ENCODE measurements at regions not wholly inside any gene's neighbourhood (a gene's known extent, or its start where the extent isn't known, plus 50 kb on each side); places are given as distances from the start of the nearest gene placed in this dataset.

DNA sequence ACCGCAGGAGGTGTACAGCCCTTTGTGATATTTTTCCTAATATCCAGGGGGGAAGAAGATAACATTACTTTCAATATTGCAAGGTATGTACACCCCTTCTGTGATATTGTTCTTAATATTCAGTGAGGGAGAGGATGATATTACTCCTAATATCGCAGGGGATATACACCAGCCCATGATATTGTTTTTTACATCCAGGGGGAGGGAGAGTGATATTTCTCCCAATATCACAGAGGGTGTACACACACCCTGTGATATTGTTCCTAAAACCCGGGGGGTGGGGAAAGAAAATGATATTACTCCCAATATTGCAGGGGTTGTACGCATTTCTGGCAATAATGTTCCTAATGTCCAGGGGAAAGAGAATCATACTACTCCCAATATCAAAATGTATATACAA lies 58.0 kb upstream of the SLC25A48 start:
- no peaks in the 10 kb centered on the region for H3K4me1 ChIP-seq (ENCODE audit: control insufficient read depth, insufficient read depth, low read length)
- in situ Hi-C loops (cut with MboI) = no loop called here
- BruUV-seq (replicated peaks) = no TSS peak
- no peaks in the 10 kb centered on the region for H3K27me3 ChIP-seq (replicated peaks in 1 of 2; ENCODE audit: control insufficient read depth in 2 of 2, insufficient read depth in 2 of 2, low read length in 1 of 2)
- no peak overlapping the region for H3K27ac ChIP-seq (ENCODE audit: control insufficient read depth, insufficient read depth)
- WGBS (ENCODE audit: insufficient coverage, insufficient replicate concordance, low lambda C conversion rate, missing lambda C conversion rate) = 36% methylated on average over 4 of the region's 4 CpGs
- SMC1A ChIA-PET (ENCODE audit: uncharacterized antibody, unreplicated experiment) = no interaction called here
- intact Hi-C loops (cut with micrococcal nuclease; ENCODE audit: unreplicated experiment) = no loop called here
- H3K36me3 ChIP-seq (ENCODE audit: control insufficient read depth in 2 of 2, insufficient read depth in 2 of 2, low read length in 1 of 2) = no peaks in the 10 kb centered on the region
- H3K9ac ChIP-seq (ENCODE audit: control insufficient read depth, insufficient read depth, low read length) = no peak overlapping the region
- RAD21 ChIA-PET (ENCODE audit: unreplicated experiment) = no interaction called here
- FAIRE-seq (no peak), ATAC-seq (no peak), DNase-seq (ENCODE audit: low read depth, low spot score) (no peak)
- no peak overlapping the region for H2AFZ ChIP-seq (ENCODE audit: control insufficient read depth, low read depth, low read length)
- H3K9me3 ChIP-seq (replicated peaks; ENCODE audit: control insufficient read depth, insufficient read depth, low read length) = no peaks in the 10 kb centered on the region
- H3K79me2 ChIP-seq (ENCODE audit: control insufficient read depth, insufficient read depth, low read length) = no peaks in the 10 kb centered on the region
- no peak overlapping the region for H3K4me2 ChIP-seq (ENCODE audit: control insufficient read depth, insufficient read depth)
- no peak overlapping the region for H3K4me3 ChIP-seq
- H4K20me1 ChIP-seq (ENCODE audit: control insufficient read depth, insufficient read depth) = no peaks in the 10 kb centered on the region
- POLR2A ChIA-PET = no interaction called here
- CTCF ChIA-PET = no interaction called here
- TF ChIP-seq EZH2 (IDR thresholded peaks at IDR 0.05; ENCODE audit: borderline replicate concordance, control insufficient read depth, low read depth, low read length) (no peak), MTA3 (IDR thresholded peaks at IDR 0.05; ENCODE audit: borderline replicate concordance, low read length) (no peak), POLR2A (IDR thresholded peaks at IDR 0.05; ENCODE audit: low read depth, low read length) (no peak), SMARCA5 (IDR thresholded peaks at IDR 0.05) (no peak), NR2F1 (conservative IDR thresholded peaks at IDR 0.05) (no peak), RBBP5 (conservative IDR thresholded peaks at IDR 0.05) (no peak), POLR2AphosphoS2 (IDR thresholded peaks at IDR 0.05; ENCODE audit: low read depth, low read length) (no peak), WRNIP1 (IDR thresholded peaks at IDR 0.05; ENCODE audit: borderline replicate concordance, low read depth, low read length) (no peak), TBL1XR1 (IDR thresholded peaks at IDR 0.05; ENCODE audit: low read depth, low read length) (no peak)
- TF ChIP-seq, protein P1, sequence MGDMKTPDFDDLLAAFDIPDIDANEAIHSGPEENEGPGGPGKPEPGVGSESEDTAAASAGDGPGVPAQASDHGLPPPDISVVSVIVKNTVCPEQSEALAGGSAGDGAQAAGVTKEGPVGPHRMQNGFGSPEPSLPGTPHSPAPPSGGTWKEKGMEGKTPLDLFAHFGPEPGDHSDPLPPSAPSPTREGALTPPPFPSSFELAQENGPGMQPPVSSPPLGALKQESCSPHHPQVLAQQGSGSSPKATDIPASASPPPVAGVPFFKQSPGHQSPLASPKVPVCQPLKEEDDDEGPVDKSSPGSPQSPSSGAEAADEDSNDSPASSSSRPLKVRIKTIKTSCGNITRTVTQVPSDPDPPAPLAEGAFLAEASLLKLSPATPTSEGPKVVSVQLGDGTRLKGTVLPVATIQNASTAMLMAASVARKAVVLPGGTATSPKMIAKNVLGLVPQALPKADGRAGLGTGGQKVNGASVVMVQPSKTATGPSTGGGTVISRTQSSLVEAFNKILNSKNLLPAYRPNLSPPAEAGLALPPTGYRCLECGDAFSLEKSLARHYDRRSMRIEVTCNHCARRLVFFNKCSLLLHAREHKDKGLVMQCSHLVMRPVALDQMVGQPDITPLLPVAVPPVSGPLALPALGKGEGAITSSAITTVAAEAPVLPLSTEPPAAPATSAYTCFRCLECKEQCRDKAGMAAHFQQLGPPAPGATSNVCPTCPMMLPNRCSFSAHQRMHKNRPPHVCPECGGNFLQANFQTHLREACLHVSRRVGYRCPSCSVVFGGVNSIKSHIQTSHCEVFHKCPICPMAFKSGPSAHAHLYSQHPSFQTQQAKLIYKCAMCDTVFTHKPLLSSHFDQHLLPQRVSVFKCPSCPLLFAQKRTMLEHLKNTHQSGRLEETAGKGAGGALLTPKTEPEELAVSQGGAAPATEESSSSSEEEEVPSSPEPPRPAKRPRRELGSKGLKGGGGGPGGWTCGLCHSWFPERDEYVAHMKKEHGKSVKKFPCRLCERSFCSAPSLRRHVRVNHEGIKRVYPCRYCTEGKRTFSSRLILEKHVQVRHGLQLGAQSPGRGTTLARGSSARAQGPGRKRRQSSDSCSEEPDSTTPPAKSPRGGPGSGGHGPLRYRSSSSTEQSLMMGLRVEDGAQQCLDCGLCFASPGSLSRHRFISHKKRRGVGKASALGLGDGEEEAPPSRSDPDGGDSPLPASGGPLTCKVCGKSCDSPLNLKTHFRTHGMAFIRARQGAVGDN (IDR thresholded peaks at IDR 0.05) = no peak
- TF ChIP-seq, protein P2, sequence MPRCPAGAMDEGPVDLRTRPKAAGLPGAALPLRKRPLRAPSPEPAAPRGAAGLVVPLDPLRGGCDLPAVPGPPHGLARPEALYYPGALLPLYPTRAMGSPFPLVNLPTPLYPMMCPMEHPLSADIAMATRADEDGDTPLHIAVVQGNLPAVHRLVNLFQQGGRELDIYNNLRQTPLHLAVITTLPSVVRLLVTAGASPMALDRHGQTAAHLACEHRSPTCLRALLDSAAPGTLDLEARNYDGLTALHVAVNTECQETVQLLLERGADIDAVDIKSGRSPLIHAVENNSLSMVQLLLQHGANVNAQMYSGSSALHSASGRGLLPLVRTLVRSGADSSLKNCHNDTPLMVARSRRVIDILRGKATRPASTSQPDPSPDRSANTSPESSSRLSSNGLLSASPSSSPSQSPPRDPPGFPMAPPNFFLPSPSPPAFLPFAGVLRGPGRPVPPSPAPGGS (IDR thresholded peaks at IDR 0.05; ENCODE audit: borderline replicate concordance, insufficient read depth, low read depth, low read length, poor library complexity, severe bottlenecking) = no peak
- TF ChIP-seq, protein P3, sequence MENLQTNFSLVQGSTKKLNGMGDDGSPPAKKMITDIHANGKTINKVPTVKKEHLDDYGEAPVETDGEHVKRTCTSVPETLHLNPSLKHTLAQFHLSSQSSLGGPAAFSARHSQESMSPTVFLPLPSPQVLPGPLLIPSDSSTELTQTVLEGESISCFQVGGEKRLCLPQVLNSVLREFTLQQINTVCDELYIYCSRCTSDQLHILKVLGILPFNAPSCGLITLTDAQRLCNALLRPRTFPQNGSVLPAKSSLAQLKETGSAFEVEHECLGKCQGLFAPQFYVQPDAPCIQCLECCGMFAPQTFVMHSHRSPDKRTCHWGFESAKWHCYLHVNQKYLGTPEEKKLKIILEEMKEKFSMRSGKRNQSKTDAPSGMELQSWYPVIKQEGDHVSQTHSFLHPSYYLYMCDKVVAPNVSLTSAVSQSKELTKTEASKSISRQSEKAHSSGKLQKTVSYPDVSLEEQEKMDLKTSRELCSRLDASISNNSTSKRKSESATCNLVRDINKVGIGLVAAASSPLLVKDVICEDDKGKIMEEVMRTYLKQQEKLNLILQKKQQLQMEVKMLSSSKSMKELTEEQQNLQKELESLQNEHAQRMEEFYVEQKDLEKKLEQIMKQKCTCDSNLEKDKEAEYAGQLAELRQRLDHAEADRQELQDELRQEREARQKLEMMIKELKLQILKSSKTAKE (IDR thresholded peaks at IDR 0.05; ENCODE audit: low read depth, poor library complexity, severe bottlenecking) = no peak
- TF ChIP-seq, protein P4, sequence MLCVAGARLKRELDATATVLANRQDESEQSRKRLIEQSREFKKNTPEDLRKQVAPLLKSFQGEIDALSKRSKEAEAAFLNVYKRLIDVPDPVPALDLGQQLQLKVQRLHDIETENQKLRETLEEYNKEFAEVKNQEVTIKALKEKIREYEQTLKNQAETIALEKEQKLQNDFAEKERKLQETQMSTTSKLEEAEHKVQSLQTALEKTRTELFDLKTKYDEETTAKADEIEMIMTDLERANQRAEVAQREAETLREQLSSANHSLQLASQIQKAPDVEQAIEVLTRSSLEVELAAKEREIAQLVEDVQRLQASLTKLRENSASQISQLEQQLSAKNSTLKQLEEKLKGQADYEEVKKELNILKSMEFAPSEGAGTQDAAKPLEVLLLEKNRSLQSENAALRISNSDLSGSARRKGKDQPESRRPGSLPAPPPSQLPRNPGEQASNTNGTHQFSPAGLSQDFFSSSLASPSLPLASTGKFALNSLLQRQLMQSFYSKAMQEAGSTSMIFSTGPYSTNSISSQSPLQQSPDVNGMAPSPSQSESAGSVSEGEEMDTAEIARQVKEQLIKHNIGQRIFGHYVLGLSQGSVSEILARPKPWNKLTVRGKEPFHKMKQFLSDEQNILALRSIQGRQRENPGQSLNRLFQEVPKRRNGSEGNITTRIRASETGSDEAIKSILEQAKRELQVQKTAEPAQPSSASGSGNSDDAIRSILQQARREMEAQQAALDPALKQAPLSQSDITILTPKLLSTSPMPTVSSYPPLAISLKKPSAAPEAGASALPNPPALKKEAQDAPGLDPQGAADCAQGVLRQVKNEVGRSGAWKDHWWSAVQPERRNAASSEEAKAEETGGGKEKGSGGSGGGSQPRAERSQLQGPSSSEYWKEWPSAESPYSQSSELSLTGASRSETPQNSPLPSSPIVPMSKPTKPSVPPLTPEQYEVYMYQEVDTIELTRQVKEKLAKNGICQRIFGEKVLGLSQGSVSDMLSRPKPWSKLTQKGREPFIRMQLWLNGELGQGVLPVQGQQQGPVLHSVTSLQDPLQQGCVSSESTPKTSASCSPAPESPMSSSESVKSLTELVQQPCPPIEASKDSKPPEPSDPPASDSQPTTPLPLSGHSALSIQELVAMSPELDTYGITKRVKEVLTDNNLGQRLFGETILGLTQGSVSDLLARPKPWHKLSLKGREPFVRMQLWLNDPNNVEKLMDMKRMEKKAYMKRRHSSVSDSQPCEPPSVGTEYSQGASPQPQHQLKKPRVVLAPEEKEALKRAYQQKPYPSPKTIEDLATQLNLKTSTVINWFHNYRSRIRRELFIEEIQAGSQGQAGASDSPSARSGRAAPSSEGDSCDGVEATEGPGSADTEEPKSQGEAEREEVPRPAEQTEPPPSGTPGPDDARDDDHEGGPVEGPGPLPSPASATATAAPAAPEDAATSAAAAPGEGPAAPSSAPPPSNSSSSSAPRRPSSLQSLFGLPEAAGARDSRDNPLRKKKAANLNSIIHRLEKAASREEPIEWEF (IDR thresholded peaks at IDR 0.05; ENCODE audit: insufficient replicate concordance, low read depth, low read length) = no peak

Data from GM12878 (cell line).